Suppressor macrophage treated with lipopolysaccharide for 4 hours (primary cell): ENCODE measurements at regions not wholly inside any gene's neighbourhood (a gene's known extent, or its start where the extent isn't known, plus 50 kb on each side); places are given as distances from the start of the nearest gene placed in this dataset.
"Not testable (repeated sequence)": the region's sequence is repeated elsewhere in the genome, so short reads cannot be mapped to it uniquely, and the experiment has no call there.

Experiments
- DNase-seq: peaks from one replicate; pipeline ENCODE4 v3.0.0-alpha.2; 2020

GRCh38 chr6:91241946-91242613, 655.2 kb upstream of the MAP3K7 start:
- DNase-seq: no peak

- no peak for DNase-seq
Observed at GRCh38 chr6:91240878-91241603, 654.2 kb upstream of the MAP3K7 start.

- DNase-seq: peak; percentile 0
Observed at GRCh38 chr6:91221072-91221720, 634.3 kb upstream of the MAP3K7 start.

- no peak for DNase-seq
Observed at GRCh38 chr6:91213229-91213901, 626.5 kb upstream of the MAP3K7 start.

- no peak for DNase-seq
Observed at GRCh38 chr6:91198588-91199255, 611.9 kb upstream of the MAP3K7 start.

GRCh38 chr6:91196729-91197128, 609.9 kb upstream of the MAP3K7 start:
- no peak for DNase-seq

GRCh38 chr6:91193446-91193845, 606.6 kb upstream of the MAP3K7 start:
- DNase-seq: no peak

- not testable (repeated sequence) for DNase-seq
Observed at GRCh38 chr6:91190041-91190440, 603.2 kb upstream of the MAP3K7 start.

- DNase-seq: no peak
Observed at GRCh38 chr6:91185072-91185471, 598.2 kb upstream of the MAP3K7 start.

- DNase-seq: no peak
Observed at GRCh38 chr6:91181416-91181815, 594.5 kb upstream of the MAP3K7 start.

- no peak for DNase-seq
Observed at GRCh38 chr6:91173651-91174050, 586.8 kb upstream of the MAP3K7 start.

GRCh38 chr6:91173186-91173585, 586.3 kb upstream of the MAP3K7 start:
- no peak for DNase-seq

- no peak for DNase-seq
Observed at GRCh38 chr6:91171754-91172462, 585.0 kb upstream of the MAP3K7 start.

- no peak for DNase-seq
Observed at GRCh38 chr6:91167846-91168245, 581.0 kb upstream of the MAP3K7 start.

GRCh38 chr6:91166271-91167046, 579.6 kb upstream of the MAP3K7 start:
- no peak for DNase-seq

GRCh38 chr6:91164105-91164504, 577.2 kb upstream of the MAP3K7 start:
- no peak for DNase-seq

- no peak for DNase-seq
Observed at GRCh38 chr6:91161246-91161645, 574.4 kb upstream of the MAP3K7 start.

GRCh38 chr6:91155129-91155785, 568.4 kb upstream of the MAP3K7 start:
- no peak for DNase-seq

GRCh38 chr6:91152824-91153223, 566.0 kb upstream of the MAP3K7 start:
- DNase-seq: no peak

GRCh38 chr6:91149956-91150705, 563.3 kb upstream of the MAP3K7 start:
- DNase-seq: no peak
